ENCODE measurements at regions not wholly inside any gene's neighbourhood (a gene's known extent, or its start where the extent isn't known, plus 50 kb on each side); places are given as distances from the start of the nearest gene placed in this dataset.

DNA sequence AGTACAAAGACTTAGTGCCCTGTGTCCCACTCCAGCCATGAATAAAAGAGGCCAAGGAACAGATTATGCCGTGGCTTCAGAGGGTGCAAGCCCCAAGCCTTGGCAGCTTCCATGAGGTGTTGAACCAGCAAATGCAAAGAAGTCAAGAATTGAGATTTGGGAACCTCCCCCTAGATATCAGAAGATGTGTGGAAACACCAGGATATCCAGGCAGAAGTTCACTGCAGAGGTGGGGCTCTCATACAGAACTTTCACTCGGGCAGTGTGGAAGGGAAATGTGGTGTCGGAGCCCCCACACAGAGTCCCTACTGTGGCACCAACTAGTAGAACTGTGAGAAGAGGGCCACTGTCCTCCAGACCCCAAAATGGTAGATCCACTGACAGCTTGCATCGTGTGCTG is 2421.4 kb downstream of the PCDH9 start:
- Histone ChIP-seq H3K79me2 (ENCODE audit: control insufficient read depth, insufficient read depth, low read length) (no peaks in the 10 kb centered on the region), H3K36me3 (ENCODE audit: control insufficient read depth in 2 of 2, extremely low read depth in 1 of 2, insufficient read depth in 2 of 2, low read length in 2 of 2) (no peaks in the 10 kb centered on the region), H3K9me1 (replicated peaks; ENCODE audit: control insufficient read depth, extremely low read depth, insufficient read depth, low read length) (no peaks in the 10 kb centered on the region), H3K27ac (ENCODE audit: insufficient read depth, low read depth, low read length) (no peak overlapping the region), H3K9ac (replicated peaks; ENCODE audit: extremely low read depth, insufficient read depth, low read length) (no peak overlapping the region), H3K4me2 (ENCODE audit: insufficient read depth, low read length) (no peak overlapping the region), H3K27me3 (ENCODE audit: control insufficient read depth in 2 of 2, insufficient read depth in 2 of 2, low read length in 2 of 2) (no peaks in the 10 kb centered on the region), H4K20me1 (replicated peaks; ENCODE audit: control insufficient read depth, extremely low read depth, insufficient read depth, low read length) (no peaks in the 10 kb centered on the region), H3K4me1 (ENCODE audit: control insufficient read depth, extremely low read depth, insufficient read depth, low read length) (peaks cover 17% of the 10 kb centered on the region), H3K9me3 (replicated peaks; ENCODE audit: control insufficient read depth, insufficient read depth, low read length) (no peaks in the 10 kb centered on the region), H2AFZ (ENCODE audit: low read depth, low read length) (no peak overlapping the region), H3K4me3 (replicated peaks in 1 of 3; ENCODE audit: insufficient read depth in 1 of 3, low read depth in 1 of 3, low read length in 3 of 3) (no peak overlapping the region)
- no peak for TF ChIP-seq JUN (IDR thresholded peaks at IDR 0.05; ENCODE audit: borderline replicate concordance, insufficient read depth, insufficient read length, low read depth)
- BruUV-seq (replicated peaks): no TSS peak
- ChIA-PET CTCF (no interaction called here), POLR2A (no interaction called here)
- FAIRE-seq (no peak), DNase-seq (ENCODE audit: low read depth, low spot score) (no peak)
- intact Hi-C loops (cut with micrococcal nuclease) (no loop called here), dilution Hi-C loops (cut with MboI; ENCODE audit: extremely low pct_ligation_motif_present, low sequenced_read_pairs) (no loop called here)

DNA sequence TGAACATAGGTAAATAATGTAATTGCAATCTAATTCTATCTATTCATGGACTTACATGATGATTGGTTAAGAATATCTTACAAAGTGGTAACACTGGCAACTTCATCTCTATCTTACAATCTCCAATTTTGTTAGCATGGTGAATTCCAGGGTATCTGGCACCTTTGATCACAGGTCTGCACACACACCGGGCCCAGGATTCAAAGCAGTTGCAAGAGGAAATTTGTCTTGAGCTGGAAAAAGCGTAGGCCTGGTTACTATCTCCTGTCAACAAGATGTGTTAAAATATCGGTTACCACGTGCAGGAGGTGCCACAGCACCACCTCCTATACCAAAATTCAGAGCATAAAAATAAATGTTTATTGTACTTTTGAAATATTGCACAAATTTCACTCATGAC is 2428.4 kb downstream of the PCDH9 start:
- intact Hi-C loops (cut with micrococcal nuclease): no loop called here
- no peaks in the 10 kb centered on the region for H3K27me3 ChIP-seq (ENCODE audit: control insufficient read depth in 2 of 2, insufficient read depth in 2 of 2, low read length in 2 of 2)
- no peak overlapping the region for H3K9ac ChIP-seq (replicated peaks; ENCODE audit: extremely low read depth, insufficient read depth, low read length)
- FAIRE-seq (no peak), DNase-seq (ENCODE audit: low read depth, low spot score) (no peak)
- H4K20me1 ChIP-seq (replicated peaks; ENCODE audit: control insufficient read depth, extremely low read depth, insufficient read depth, low read length): no peaks in the 10 kb centered on the region
- dilution Hi-C loops (cut with MboI; ENCODE audit: extremely low pct_ligation_motif_present, low sequenced_read_pairs): no loop called here
- no peaks in the 10 kb centered on the region for H3K9me1 ChIP-seq (replicated peaks; ENCODE audit: control insufficient read depth, extremely low read depth, insufficient read depth, low read length)
- ChIA-PET CTCF (no interaction called here), POLR2A (no interaction called here)
- H2AFZ ChIP-seq (ENCODE audit: low read depth, low read length): no peak overlapping the region
- no peak overlapping the region for H3K27ac ChIP-seq (ENCODE audit: insufficient read depth, low read depth, low read length)
- BruUV-seq (replicated peaks): no TSS peak
- H3K4me2 ChIP-seq (ENCODE audit: insufficient read depth, low read length): no peak overlapping the region
- H3K4me1 ChIP-seq (ENCODE audit: control insufficient read depth, extremely low read depth, insufficient read depth, low read length): no peaks in the 10 kb centered on the region
- no peaks in the 10 kb centered on the region for H3K79me2 ChIP-seq (ENCODE audit: control insufficient read depth, insufficient read depth, low read length)
- no peak overlapping the region for H3K4me3 ChIP-seq (replicated peaks in 1 of 3; ENCODE audit: insufficient read depth in 1 of 3, low read depth in 1 of 3, low read length in 3 of 3)
- H3K9me3 ChIP-seq (replicated peaks; ENCODE audit: control insufficient read depth, insufficient read depth, low read length): no peaks in the 10 kb centered on the region
- TF ChIP-seq MYC (IDR thresholded peaks at IDR 0.05; ENCODE audit: low read depth, low read length) (no peak), JUN (IDR thresholded peaks at IDR 0.05; ENCODE audit: borderline replicate concordance, insufficient read depth, insufficient read length, low read depth) (no peak), GATA2 (IDR thresholded peaks at IDR 0.05; ENCODE audit: insufficient read depth, insufficient read length, low read depth, low read length) (no peak), EZH2 (IDR thresholded peaks at IDR 0.05; ENCODE audit: borderline replicate concordance, low read depth, low read length, severe bottlenecking) (no peak), POLR2AphosphoS5 (IDR thresholded peaks at IDR 0.05; ENCODE audit: insufficient read depth, low read depth, low read length) (no peak)
- TF ChIP-seq, protein P1, sequence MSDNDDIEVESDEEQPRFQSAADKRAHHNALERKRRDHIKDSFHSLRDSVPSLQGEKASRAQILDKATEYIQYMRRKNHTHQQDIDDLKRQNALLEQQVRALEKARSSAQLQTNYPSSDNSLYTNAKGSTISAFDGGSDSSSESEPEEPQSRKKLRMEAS (IDR thresholded peaks at IDR 0.05; ENCODE audit: insufficient read depth, insufficient read length): no peak
- TF ChIP-seq, protein P2, sequence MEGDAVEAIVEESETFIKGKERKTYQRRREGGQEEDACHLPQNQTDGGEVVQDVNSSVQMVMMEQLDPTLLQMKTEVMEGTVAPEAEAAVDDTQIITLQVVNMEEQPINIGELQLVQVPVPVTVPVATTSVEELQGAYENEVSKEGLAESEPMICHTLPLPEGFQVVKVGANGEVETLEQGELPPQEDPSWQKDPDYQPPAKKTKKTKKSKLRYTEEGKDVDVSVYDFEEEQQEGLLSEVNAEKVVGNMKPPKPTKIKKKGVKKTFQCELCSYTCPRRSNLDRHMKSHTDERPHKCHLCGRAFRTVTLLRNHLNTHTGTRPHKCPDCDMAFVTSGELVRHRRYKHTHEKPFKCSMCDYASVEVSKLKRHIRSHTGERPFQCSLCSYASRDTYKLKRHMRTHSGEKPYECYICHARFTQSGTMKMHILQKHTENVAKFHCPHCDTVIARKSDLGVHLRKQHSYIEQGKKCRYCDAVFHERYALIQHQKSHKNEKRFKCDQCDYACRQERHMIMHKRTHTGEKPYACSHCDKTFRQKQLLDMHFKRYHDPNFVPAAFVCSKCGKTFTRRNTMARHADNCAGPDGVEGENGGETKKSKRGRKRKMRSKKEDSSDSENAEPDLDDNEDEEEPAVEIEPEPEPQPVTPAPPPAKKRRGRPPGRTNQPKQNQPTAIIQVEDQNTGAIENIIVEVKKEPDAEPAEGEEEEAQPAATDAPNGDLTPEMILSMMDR (IDR thresholded peaks at IDR 0.05; ENCODE audit: extremely low read depth in 1 of 2, insufficient read depth in 1 of 2, low read depth in 1 of 2, low read length in 2 of 2): no peak
- H3K36me3 ChIP-seq (ENCODE audit: control insufficient read depth in 2 of 2, extremely low read depth in 1 of 2, insufficient read depth in 2 of 2, low read length in 2 of 2): no peaks in the 10 kb centered on the region

Measured in endothelial cell of umbilical vein (primary cell).